Glutamatergic neuron (in vitro differentiated cells): ENCODE measurements at regions not wholly inside any gene's neighbourhood (a gene's known extent, or its start where the extent isn't known, plus 50 kb on each side); places are given as distances from the start of the nearest gene placed in this dataset.

Experiments used
- DNase-seq: peaks from one replicate; pipeline ENCODE4 v3.0.0; 2022
- H3K27ac Mint-ChIP-seq: one replicate; pipeline ENCODE4 v1.8.0; 2020; ENCODE audit warnings: mild to moderate bottlenecking, mixed read lengths, inconsistent platforms; ENCODE audit not compliant: unreplicated experiment
- H3K27me3 Mint-ChIP-seq: one replicate; pipeline ENCODE4 v1.8.0; 2020; ENCODE audit warnings: mild to moderate bottlenecking, moderate library complexity, mixed read lengths, inconsistent platforms; ENCODE audit not compliant: unreplicated experiment
- H3K36me3 Mint-ChIP-seq: one replicate; pipeline ENCODE4 v1.8.0; 2020; ENCODE audit warnings: mild to moderate bottlenecking, mixed read lengths, inconsistent platforms; ENCODE audit not compliant: unreplicated experiment
- H3K4me1 Mint-ChIP-seq: one replicate; pipeline ENCODE4 v1.8.0; 2020; ENCODE audit warnings: mild to moderate bottlenecking, low read depth, mixed read lengths, inconsistent platforms; ENCODE audit not compliant: unreplicated experiment
- H3K4me3 Mint-ChIP-seq: one replicate; pipeline ENCODE4 v1.8.0; 2020; ENCODE audit warnings: mild to moderate bottlenecking, mixed read lengths, inconsistent platforms; ENCODE audit not compliant: unreplicated experiment
- H3K9me3 Mint-ChIP-seq: one replicate; pipeline ENCODE4 v1.8.0; 2020; ENCODE audit warnings: mild to moderate bottlenecking, moderate library complexity, mixed read lengths, inconsistent platforms; ENCODE audit not compliant: unreplicated experiment
- TF ChIP-seq, protein P1 (sequence below): fragments of 200-600 bp; sonication (generic); IDR thresholded peaks from one replicate; pipeline ENCODE4 v1.5.0; 2021; ENCODE audit not compliant: partially characterized antibody, unreplicated experiment

DNA sequence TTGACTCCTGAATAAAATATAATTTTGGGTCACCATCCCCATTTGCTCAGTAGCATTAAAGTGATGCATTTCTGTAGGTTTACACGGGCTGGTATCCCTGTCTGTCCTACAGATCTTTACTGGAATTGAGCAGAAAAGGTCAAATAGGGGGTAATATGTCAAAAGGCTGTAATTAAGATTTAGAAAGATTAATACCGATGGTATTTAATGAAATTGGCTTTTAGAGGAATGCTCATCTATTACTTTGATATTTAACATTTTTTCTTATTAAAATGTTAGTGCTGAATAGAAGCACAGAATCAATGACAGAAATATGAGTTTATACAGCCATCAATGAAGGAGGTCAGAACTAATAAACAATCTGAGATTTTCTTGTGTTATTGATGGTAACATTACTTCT lies 1762.2 kb upstream of the WWC1 start:
- no peaks in the 10 kb centered on the region for H3K27me3 Mint-ChIP-seq
- no peak overlapping the region for H3K27ac Mint-ChIP-seq
- no peaks in the 10 kb centered on the region for H3K36me3 Mint-ChIP-seq
- H3K4me3 Mint-ChIP-seq = no peak overlapping the region
- no peak for DNase-seq
- no peaks in the 10 kb centered on the region for H3K9me3 Mint-ChIP-seq
- TF ChIP-seq, protein P1, sequence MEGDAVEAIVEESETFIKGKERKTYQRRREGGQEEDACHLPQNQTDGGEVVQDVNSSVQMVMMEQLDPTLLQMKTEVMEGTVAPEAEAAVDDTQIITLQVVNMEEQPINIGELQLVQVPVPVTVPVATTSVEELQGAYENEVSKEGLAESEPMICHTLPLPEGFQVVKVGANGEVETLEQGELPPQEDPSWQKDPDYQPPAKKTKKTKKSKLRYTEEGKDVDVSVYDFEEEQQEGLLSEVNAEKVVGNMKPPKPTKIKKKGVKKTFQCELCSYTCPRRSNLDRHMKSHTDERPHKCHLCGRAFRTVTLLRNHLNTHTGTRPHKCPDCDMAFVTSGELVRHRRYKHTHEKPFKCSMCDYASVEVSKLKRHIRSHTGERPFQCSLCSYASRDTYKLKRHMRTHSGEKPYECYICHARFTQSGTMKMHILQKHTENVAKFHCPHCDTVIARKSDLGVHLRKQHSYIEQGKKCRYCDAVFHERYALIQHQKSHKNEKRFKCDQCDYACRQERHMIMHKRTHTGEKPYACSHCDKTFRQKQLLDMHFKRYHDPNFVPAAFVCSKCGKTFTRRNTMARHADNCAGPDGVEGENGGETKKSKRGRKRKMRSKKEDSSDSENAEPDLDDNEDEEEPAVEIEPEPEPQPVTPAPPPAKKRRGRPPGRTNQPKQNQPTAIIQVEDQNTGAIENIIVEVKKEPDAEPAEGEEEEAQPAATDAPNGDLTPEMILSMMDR = no peak
- H3K4me1 Mint-ChIP-seq = no peaks in the 10 kb centered on the region

DNA sequence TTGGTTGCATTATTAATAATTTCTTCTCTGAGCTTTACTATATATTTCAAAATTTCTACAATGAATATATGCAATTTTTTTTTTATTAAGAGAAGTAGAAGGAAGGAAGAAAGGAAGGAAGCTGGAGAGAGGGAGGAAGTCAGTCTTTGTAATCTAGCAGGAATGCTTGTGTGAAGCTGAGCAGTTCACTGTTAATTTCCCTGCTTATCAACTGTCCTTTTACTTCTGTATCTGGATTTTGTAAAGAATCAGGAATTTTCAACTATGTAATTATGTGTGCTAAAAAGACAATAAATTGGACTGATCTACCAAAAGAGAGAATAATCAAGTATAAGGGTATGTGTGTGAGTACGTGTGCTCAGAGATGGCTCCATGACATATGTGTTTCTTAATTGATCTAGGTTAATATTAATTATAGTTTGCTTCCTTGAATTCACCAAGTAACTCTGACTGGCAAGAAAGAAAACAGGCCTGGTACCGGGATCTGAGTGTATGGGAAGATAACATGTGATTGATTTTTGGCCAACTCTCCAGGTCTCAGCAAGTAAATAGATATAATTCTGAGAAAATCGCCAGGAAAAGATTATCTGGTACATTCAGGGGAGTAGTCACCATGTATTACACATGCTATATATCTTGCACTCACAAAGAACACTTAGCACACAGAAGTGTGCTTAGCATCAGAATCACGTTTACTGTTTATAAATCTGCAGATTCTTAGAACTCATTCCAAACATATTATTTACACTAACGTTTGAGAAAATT lies 1758.8 kb upstream of the WWC1 start:
- Mint-ChIP-seq H3K4me3 (no peak overlapping the region), H3K27me3 (no peaks in the 10 kb centered on the region), H3K4me1 (no peaks in the 10 kb centered on the region), H3K36me3 (no peaks in the 10 kb centered on the region), H3K27ac (no peak overlapping the region), H3K9me3 (no peaks in the 10 kb centered on the region)
- DNase-seq = no peak
- TF ChIP-seq, protein P1 = no peak

DNA sequence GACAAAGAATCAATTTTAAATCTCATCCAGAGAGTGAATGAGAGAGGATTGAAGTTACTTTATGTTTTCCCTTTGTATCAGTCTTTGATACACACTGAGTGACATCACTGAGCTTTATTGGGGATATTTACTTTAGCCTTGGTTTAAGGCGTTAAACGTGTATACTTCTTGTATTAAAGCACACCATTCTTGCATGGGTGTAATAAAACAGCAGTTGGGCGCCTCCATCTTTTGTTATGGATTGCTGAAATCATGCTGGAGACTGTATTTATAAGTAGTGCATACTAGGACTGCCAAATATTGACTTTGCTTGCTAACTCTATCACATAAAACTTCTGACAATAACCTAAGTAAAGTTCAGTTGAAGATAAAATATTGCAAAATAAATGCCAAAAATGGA lies 1755.8 kb upstream of the WWC1 start:
- Mint-ChIP-seq H3K9me3 (no peaks in the 10 kb centered on the region), H3K27ac (no peak overlapping the region), H3K36me3 (no peaks in the 10 kb centered on the region), H3K27me3 (peaks cover 2% of the 10 kb centered on the region), H3K4me1 (no peaks in the 10 kb centered on the region), H3K4me3 (no peak overlapping the region)
- DNase-seq = no peak
- TF ChIP-seq, protein P1 = no peak

DNA sequence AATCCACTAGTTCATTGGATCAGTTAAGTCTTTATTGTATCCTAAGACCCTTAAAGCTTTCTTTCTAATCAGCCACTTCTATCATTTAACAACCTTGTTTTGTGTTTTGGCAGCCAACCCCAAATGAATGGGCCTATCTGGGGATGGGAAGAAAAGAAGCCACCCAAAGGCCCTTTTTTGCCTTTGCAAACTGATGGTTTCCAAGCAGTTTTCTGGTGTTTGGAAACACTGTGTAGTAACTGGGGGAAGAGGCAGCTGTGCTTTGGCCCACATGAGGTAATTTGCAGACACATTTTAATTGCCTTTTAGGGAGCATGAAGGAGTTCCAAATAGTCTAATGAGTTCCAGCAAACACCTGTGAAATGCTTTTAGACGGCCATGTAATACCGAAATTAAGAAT lies 1751.3 kb upstream of the WWC1 start:
- Mint-ChIP-seq H3K4me1 (no peaks in the 10 kb centered on the region), H3K27ac (no peak overlapping the region), H3K9me3 (no peaks in the 10 kb centered on the region), H3K27me3 (peaks cover 2% of the 10 kb centered on the region), H3K4me3 (no peak overlapping the region), H3K36me3 (no peaks in the 10 kb centered on the region)
- no peak for DNase-seq
- TF ChIP-seq, protein P1 = no peak

DNA sequence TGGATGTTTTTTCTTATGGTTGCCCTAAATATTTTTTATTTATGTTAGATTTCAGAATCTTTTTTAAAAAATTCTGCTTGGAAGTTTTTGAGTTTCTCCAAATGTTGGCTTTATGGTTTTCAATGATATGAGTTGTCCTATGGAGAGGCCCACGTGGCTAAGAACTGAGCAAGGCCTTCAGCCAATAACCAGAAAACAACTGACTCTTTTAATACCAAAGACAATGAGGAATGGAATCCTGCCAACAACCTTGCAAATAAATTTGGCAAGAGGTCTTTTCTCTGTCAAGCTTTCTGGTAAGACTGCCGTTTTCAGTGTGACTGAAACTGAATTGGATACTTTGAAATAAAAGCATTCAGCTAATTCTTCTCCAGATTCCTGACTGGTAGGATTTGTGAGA lies 1740.1 kb upstream of the WWC1 start:
- no peak overlapping the region for H3K4me3 Mint-ChIP-seq
- no peaks in the 10 kb centered on the region for H3K4me1 Mint-ChIP-seq
- H3K27ac Mint-ChIP-seq = no peak overlapping the region
- no peaks in the 10 kb centered on the region for H3K27me3 Mint-ChIP-seq
- TF ChIP-seq, protein P1 = no peak
- H3K36me3 Mint-ChIP-seq = no peaks in the 10 kb centered on the region
- H3K9me3 Mint-ChIP-seq = no peaks in the 10 kb centered on the region
- DNase-seq = no peak
